ENCODE measurements at regions not wholly inside any gene's neighbourhood (a gene's known extent, or its start where the extent isn't known, plus 50 kb on each side); places are given as distances from the start of the nearest gene placed in this dataset.

- TF ChIP-seq EZH2 (conservative IDR thresholded peaks at IDR 0.05; ENCODE audit: low read depth, low read length) (no peak), NR3C1 (CRISPR knock-in tag; IDR thresholded peaks at IDR 0.05) (no peak), SP1 (IDR thresholded peaks at IDR 0.05) (no peak), SP1 (CRISPR knock-in tag; IDR thresholded peaks at IDR 0.05) (no peak), CTCF (CRISPR knock-in tag; IDR thresholded peaks at IDR 0.05) (no peak)
Observed at GRCh38 chr4:64559571-64559970, 150.3 kb upstream of the TECRL start.

All from HepG2 (cell line).